HG02623 (cell line): ENCODE measurements at regions not wholly inside any gene's neighbourhood (a gene's known extent, or its start where the extent isn't known, plus 50 kb on each side); places are given as distances from the start of the nearest gene placed in this dataset.

Experiments
- ATAC-seq: cut with Tn5 transposase; IDR thresholded peaks from one replicate; pipeline ENCODE4 v1.9.1; 2021; ENCODE audit warnings: moderate library complexity; ENCODE audit not compliant: unreplicated experiment

GRCh38 chr6:4591218-4591617 lies 185.0 kb upstream of the CDYL start:
- ATAC-seq: no peak

- ATAC-seq: no peak
Observed at GRCh38 chr6:4589295-4589694, 186.9 kb upstream of the CDYL start.

GRCh38 chr6:4588581-4588980 lies 187.6 kb upstream of the CDYL start:
- ATAC-seq: no peak

- no peak for ATAC-seq
Observed at GRCh38 chr6:4588163-4588562, 188.0 kb upstream of the CDYL start.

- ATAC-seq: no peak
Observed at GRCh38 chr6:4587171-4587570, 189.0 kb upstream of the CDYL start.

GRCh38 chr6:4586469-4586859 lies 189.7 kb upstream of the CDYL start:
- ATAC-seq: no peak

- no peak for ATAC-seq
Observed at GRCh38 chr6:4585682-4586468, 190.3 kb upstream of the CDYL start.

GRCh38 chr6:4584801-4585200 lies 191.4 kb upstream of the CDYL start:
- no peak for ATAC-seq

GRCh38 chr6:4582506-4583417 lies 193.4 kb upstream of the CDYL start:
- ATAC-seq: no peak

GRCh38 chr6:4581468-4582385 lies 194.5 kb upstream of the CDYL start:
- no peak for ATAC-seq

GRCh38 chr6:4580361-4580760 lies 195.8 kb upstream of the CDYL start:
- ATAC-seq: no peak

GRCh38 chr6:4577406-4577805 lies 198.8 kb upstream of the CDYL start:
- no peak for ATAC-seq

- ATAC-seq: no peak
Observed at GRCh38 chr6:4575714-4576113, 200.5 kb upstream of the CDYL start.

- no peak for ATAC-seq
Observed at GRCh38 chr6:4574007-4574406, 202.2 kb upstream of the CDYL start.

- ATAC-seq: no peak
Observed at GRCh38 chr6:4571011-4571410, 205.2 kb upstream of the CDYL start.

- no peak for ATAC-seq
Observed at GRCh38 chr6:4568138-4568537, 208.1 kb upstream of the CDYL start.

GRCh38 chr6:4567141-4567540 lies 209.1 kb upstream of the CDYL start:
- no peak for ATAC-seq

- ATAC-seq: no peak
Observed at GRCh38 chr6:4565301-4566250, 210.6 kb upstream of the CDYL start.

GRCh38 chr6:4564801-4565271 lies 211.4 kb upstream of the CDYL start:
- no peak for ATAC-seq

GRCh38 chr6:4563877-4564276 lies 212.3 kb upstream of the CDYL start:
- no peak for ATAC-seq
